HepG2 (cell line): ENCODE measurements at regions not wholly inside any gene's neighbourhood (a gene's known extent, or its start where the extent isn't known, plus 50 kb on each side); places are given as distances from the start of the nearest gene placed in this dataset.

Experiments
- ISX ChIP-seq: sonication (generic); formaldehyde crosslinking; conservative IDR thresholded peaks from 2 replicates; pipeline ENCODE4 v1.5.0; 2020; ENCODE audit warnings: missing genetic modification reagents
- KDM5A ChIP-seq: fragments of 200-600 bp; sonication (generic); IDR thresholded peaks from 2 replicates; pipeline ENCODE4 v1.7.0; 2018; ENCODE audit warnings: antibody characterized with exemption, mild to moderate bottlenecking, low read length, borderline replicate concordance
- NR2C2 ChIP-seq: sonication (generic); formaldehyde crosslinking; IDR thresholded peaks from 2 replicates; pipeline ENCODE4 v1.4.0; 2020; ENCODE audit warnings: missing genetic modification reagents, mild to moderate bottlenecking, moderate library complexity, borderline replicate concordance
- PHB2 ChIP-seq: fragments of 450-650 bp; IDR thresholded peaks from 2 replicates; pipeline ENCODE4 v1.6.1; 2018; ENCODE audit not compliant: partially characterized antibody
- RFX5 ChIP-seq: IDR thresholded peaks from 2 replicates; pipeline ENCODE4 v1.6.1; 2011; ENCODE audit warnings: low read depth, low read length, improper control_type of control experiment
- SMC3 ChIP-seq: IDR thresholded peaks from 2 replicates; pipeline ENCODE4 v1.6.1; 2011; ENCODE audit warnings: low read length, improper control_type of control experiment
- SNAI1 ChIP-seq: sonication (generic); formaldehyde crosslinking; IDR thresholded peaks from 2 replicates; pipeline ENCODE4 v1.5.0; 2020; ENCODE audit warnings: mild to moderate bottlenecking, missing genetic modification reagents, borderline replicate concordance
- ZNF160 ChIP-seq: sonication (generic); formaldehyde crosslinking; IDR thresholded peaks from 2 replicates; pipeline ENCODE4 v1.8.0; 2022; ENCODE audit warnings: mild to moderate bottlenecking, inconsistent platforms, missing genetic modification reagents
- TF ChIP-seq, protein P1 (sequence below): sonication (generic); formaldehyde crosslinking; IDR thresholded peaks from 2 replicates; pipeline ENCODE4 v1.4.0; 2020; ENCODE audit warnings: mild to moderate bottlenecking, missing genetic modification reagents, borderline replicate concordance
- TF ChIP-seq, protein P2 (sequence below): sonication (generic); formaldehyde crosslinking; IDR thresholded peaks from 2 replicates; pipeline ENCODE4 v1.4.0; 2020; ENCODE audit warnings: missing genetic modification reagents

DNA sequence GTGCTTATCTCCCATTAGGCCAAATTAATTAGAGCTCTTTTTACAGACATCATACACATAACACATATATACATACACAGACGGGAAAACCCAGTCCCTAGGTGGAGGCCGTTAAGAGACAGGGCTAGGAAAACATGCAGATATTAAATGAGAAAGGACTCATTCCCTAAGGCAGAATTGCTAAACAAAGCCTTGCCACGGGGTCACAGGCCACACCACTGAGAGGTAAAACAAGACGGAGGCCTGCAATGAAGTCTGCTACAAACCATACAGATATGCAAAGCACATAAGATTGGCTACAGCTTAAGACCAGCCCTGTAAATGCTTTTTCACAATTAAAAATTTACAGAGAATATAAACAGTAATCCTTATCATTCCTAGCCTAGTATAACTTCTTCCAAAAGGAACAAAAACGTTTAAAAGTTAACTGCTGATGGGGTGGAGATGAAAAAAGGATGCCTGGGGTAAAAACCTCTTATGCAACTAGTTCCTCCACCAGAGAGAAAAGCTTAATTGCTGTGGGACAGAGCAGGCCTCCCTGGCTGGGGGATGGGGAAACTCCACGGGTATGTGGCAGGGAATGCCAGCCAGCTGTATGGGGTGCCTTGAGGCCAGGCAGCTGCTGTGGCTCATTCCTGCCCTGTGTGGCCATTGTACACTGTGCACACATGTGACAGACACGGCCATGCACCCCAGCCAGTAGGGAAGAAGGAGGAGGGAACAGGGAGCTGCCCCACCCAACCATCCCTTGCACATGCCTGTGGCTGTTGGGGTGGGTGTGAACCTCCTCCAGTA lies 481.4 kb upstream of the LMCD1 start (continued):
- TF ChIP-seq, protein P1, sequence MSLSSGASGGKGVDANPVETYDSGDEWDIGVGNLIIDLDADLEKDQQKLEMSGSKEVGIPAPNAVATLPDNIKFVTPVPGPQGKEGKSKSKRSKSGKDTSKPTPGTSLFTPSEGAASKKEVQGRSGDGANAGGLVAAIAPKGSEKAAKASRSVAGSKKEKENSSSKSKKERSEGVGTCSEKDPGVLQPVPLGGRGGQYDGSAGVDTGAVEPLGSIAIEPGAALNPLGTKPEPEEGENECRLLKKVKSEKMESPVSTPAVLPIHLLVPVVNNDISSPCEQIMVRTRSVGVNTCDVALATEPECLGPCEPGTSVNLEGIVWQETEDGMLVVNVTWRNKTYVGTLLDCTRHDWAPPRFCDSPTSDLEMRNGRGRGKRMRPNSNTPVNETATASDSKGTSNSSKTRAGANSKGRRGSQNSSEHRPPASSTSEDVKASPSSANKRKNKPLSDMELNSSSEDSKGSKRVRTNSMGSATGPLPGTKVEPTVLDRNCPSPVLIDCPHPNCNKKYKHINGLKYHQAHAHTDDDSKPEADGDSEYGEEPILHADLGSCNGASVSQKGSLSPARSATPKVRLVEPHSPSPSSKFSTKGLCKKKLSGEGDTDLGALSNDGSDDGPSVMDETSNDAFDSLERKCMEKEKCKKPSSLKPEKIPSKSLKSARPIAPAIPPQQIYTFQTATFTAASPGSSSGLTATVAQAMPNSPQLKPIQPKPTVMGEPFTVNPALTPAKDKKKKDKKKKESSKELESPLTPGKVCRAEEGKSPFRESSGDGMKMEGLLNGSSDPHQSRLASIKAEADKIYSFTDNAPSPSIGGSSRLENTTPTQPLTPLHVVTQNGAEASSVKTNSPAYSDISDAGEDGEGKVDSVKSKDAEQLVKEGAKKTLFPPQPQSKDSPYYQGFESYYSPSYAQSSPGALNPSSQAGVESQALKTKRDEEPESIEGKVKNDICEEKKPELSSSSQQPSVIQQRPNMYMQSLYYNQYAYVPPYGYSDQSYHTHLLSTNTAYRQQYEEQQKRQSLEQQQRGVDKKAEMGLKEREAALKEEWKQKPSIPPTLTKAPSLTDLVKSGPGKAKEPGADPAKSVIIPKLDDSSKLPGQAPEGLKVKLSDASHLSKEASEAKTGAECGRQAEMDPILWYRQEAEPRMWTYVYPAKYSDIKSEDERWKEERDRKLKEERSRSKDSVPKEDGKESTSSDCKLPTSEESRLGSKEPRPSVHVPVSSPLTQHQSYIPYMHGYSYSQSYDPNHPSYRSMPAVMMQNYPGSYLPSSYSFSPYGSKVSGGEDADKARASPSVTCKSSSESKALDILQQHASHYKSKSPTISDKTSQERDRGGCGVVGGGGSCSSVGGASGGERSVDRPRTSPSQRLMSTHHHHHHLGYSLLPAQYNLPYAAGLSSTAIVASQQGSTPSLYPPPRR = no peak
- TF ChIP-seq RFX5 (no peak), NR2C2 (CRISPR knock-in tag) (no peak), SNAI1 (CRISPR knock-in tag) (no peak), ISX (no peak), SMC3 (no peak), KDM5A (no peak), PHB2 (no peak), ZNF160 (no peak)
- TF ChIP-seq, protein P2, sequence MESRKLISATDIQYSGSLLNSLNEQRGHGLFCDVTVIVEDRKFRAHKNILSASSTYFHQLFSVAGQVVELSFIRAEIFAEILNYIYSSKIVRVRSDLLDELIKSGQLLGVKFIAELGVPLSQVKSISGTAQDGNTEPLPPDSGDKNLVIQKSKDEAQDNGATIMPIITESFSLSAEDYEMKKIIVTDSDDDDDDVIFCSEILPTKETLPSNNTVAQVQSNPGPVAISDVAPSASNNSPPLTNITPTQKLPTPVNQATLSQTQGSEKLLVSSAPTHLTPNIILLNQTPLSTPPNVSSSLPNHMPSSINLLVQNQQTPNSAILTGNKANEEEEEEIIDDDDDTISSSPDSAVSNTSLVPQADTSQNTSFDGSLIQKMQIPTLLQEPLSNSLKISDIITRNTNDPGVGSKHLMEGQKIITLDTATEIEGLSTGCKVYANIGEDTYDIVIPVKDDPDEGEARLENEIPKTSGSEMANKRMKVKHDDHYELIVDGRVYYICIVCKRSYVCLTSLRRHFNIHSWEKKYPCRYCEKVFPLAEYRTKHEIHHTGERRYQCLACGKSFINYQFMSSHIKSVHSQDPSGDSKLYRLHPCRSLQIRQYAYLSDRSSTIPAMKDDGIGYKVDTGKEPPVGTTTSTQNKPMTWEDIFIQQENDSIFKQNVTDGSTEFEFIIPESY (CRISPR knock-in tag) = no peak
